Smooth muscle cell (in vitro differentiated cells): ENCODE measurements at regions not wholly inside any gene's neighbourhood (a gene's known extent, or its start where the extent isn't known, plus 50 kb on each side); places are given as distances from the start of the nearest gene placed in this dataset.

Experiments
- DNase-seq: peaks from one replicate; lab custom pipeline; 2025; ENCODE audit not compliant: unreplicated experiment; lab: John Stamatoyannopoulos, UW
- H2AFZ ChIP-seq: fragments of 200-600 bp; sonication (generic); 2 replicates; pipeline ENCODE4 v1.6.0; 2016; ENCODE audit warnings: antibody characterized with exemption, low read depth, mild to moderate bottlenecking
- H3F3A ChIP-seq: fragments of 200-600 bp; sonication (generic); 2 replicates; pipeline ENCODE4 v1.6.0; 2017; ENCODE audit warnings: antibody characterized with exemption, low read depth
- H3K27ac ChIP-seq: fragments of 200-600 bp; sonication (generic); 2 replicates; pipeline ENCODE4 v1.5.1; 2016; ENCODE audit warnings: low read depth, mild to moderate bottlenecking
- H3K27me3 ChIP-seq: fragments of 200-600 bp; sonication (generic); 2 replicates; pipeline ENCODE4 v1.6.1; 2016; ENCODE audit warnings: low read depth, mild to moderate bottlenecking
- H3K36me3 ChIP-seq: fragments of 200-600 bp; sonication (generic); 2 replicates; pipeline ENCODE4 v1.5.1; 2016; ENCODE audit warnings: low read depth
- H3K4me1 ChIP-seq: fragments of 200-600 bp; sonication (generic); 2 replicates; pipeline ENCODE4 v1.5.1; 2016; ENCODE audit warnings: low read depth
- H3K4me2 ChIP-seq: fragments of 200-600 bp; sonication (generic); 2 replicates; pipeline ENCODE4 v1.6.0; 2016; ENCODE audit warnings: mild to moderate bottlenecking
- H3K4me3 ChIP-seq: fragments of 200-600 bp; sonication (generic); 2 replicates; pipeline ENCODE4 v1.5.1; 2016; ENCODE audit warnings: mild to moderate bottlenecking
- H3K79me2 ChIP-seq: fragments of 200-600 bp; sonication (generic); 2 replicates; pipeline ENCODE4 v1.6.0; 2016; ENCODE audit warnings: low read depth, mild to moderate bottlenecking
- H3K9ac ChIP-seq: fragments of 200-600 bp; sonication (generic); 2 replicates; pipeline ENCODE4 v1.6.0; 2016; ENCODE audit warnings: low read depth
- H3K9me3 ChIP-seq: fragments of 200-600 bp; sonication (generic); replicated peaks from 2 replicates; pipeline ENCODE4 v1.5.1; 2016; ENCODE audit warnings: low read depth
- H4K20me1 ChIP-seq: fragments of 200-600 bp; sonication (generic); 2 replicates; pipeline ENCODE4 v1.6.0; 2016; ENCODE audit warnings: low read depth
- WGBS: methylation state at CpG from one replicate; pipeline ENCODE4 v1.1.7; 2016; ENCODE audit warnings: low lambda C conversion rate; 5-methylcytosine and 5-hydroxymethylcytosine counted together
- TF ChIP-seq, protein P1 (sequence below): fragments of 200-600 bp; sonication (generic); IDR thresholded peaks from 2 replicates; pipeline ENCODE4 v1.5.1; 2017; ENCODE audit warnings: borderline replicate concordance, mild to moderate bottlenecking, antibody characterized with exemption; ENCODE audit not compliant: insufficient read depth, poor library complexity, severe bottlenecking

DNA sequence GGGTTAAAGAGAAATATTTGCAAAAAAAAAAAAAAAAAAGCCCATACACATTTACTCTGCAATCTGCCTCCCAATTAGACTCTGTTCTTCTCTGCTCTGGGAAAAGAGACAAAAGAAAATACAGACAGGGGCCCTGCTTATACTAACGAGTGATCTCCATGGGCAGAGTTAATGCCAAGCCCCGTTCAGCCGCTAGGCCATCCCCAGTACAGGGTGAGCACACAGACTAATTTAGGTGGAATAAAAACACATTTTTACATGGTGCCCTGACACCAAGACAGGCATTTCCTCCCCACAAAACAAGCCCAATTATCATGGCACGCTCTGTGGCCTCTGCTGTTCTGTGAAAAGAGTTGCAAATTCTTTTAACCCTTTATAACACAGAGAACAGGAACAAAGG lies 356.3 kb upstream of the C16orf82 start:
- Histone ChIP-seq H3K27ac (no peak overlapping the region), H3K9ac (no peak overlapping the region), H3K36me3 (no peaks in the 10 kb centered on the region), H2AFZ (no peak overlapping the region), H3K4me1 (peaks cover 13% of the 10 kb centered on the region), H3K27me3 (no peaks in the 10 kb centered on the region), H3K4me3 (no peak overlapping the region), H3K79me2 (no peaks in the 10 kb centered on the region), H3K4me2 (no peak overlapping the region), H4K20me1 (no peaks in the 10 kb centered on the region), H3F3A (no peaks in the 10 kb centered on the region), H3K9me3 (no peaks in the 10 kb centered on the region)
- TF ChIP-seq, protein P1, sequence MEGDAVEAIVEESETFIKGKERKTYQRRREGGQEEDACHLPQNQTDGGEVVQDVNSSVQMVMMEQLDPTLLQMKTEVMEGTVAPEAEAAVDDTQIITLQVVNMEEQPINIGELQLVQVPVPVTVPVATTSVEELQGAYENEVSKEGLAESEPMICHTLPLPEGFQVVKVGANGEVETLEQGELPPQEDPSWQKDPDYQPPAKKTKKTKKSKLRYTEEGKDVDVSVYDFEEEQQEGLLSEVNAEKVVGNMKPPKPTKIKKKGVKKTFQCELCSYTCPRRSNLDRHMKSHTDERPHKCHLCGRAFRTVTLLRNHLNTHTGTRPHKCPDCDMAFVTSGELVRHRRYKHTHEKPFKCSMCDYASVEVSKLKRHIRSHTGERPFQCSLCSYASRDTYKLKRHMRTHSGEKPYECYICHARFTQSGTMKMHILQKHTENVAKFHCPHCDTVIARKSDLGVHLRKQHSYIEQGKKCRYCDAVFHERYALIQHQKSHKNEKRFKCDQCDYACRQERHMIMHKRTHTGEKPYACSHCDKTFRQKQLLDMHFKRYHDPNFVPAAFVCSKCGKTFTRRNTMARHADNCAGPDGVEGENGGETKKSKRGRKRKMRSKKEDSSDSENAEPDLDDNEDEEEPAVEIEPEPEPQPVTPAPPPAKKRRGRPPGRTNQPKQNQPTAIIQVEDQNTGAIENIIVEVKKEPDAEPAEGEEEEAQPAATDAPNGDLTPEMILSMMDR, result no peak
- DNase-seq, result no peak
- WGBS, result 57% methylated on average over 4 of the region's 4 CpGs

DNA sequence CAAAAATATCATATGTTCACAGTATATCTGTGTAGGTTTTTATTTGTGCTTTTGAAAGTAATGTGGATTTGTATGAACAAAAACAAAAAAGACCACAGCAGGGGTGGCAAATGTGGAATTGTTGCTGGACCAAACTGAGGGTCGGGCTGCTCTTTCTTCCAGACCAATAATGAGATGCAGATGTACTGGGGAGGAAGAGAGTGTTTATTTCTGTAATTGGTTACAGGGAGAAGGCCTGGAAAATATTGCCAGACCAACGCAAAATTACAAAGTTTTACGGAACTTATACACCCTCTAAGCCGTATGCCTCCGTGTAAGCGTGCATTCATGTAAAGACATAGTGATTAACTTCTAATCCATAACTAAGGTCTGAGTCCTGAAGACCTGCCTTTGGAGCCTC lies 353.9 kb upstream of the C16orf82 start:
- no peak overlapping the region for H3K4me2 ChIP-seq
- DNase-seq, result no peak
- H3K9me3 ChIP-seq, result no peaks in the 10 kb centered on the region
- no peaks in the 10 kb centered on the region for H3F3A ChIP-seq
- no peaks in the 10 kb centered on the region for H3K36me3 ChIP-seq
- TF ChIP-seq, protein P1, result no peak
- no peak overlapping the region for H2AFZ ChIP-seq
- H4K20me1 ChIP-seq, result no peaks in the 10 kb centered on the region
- H3K79me2 ChIP-seq, result no peaks in the 10 kb centered on the region
- 33% methylated on average over 6 of the region's 6 CpGs for WGBS
- peaks cover 13% of the 10 kb centered on the region for H3K4me1 ChIP-seq
- no peak overlapping the region for H3K9ac ChIP-seq
- no peak overlapping the region for H3K27ac ChIP-seq
- H3K27me3 ChIP-seq, result no peaks in the 10 kb centered on the region
- no peak overlapping the region for H3K4me3 ChIP-seq

DNA sequence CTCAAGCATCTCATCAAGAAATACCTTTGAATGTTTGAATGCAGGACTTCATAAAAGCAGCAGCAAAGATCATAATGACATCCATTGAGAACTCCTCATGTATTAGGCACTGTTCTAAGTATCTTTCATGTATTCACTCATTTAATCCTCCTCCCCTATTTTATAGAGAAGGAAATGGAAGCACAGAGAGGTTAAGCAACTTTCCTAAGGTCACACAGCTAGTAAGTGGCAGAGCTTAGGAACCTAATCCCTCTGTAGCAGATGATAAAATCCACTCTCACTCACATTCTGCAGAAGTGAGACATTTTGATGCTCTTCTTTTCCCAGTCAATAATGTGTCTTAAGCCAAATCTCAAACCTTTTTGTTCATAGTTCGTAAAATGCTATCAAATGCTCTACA lies 350.8 kb upstream of the C16orf82 start:
- H2AFZ ChIP-seq, result no peak overlapping the region
- no peaks in the 10 kb centered on the region for H3K9me3 ChIP-seq
- TF ChIP-seq, protein P1, result no peak
- peaks cover 13% of the 10 kb centered on the region for H3K4me1 ChIP-seq
- H3K4me2 ChIP-seq, result no peak overlapping the region
- no peaks in the 10 kb centered on the region for H3K79me2 ChIP-seq
- no peak overlapping the region for H3K4me3 ChIP-seq
- H3F3A ChIP-seq, result no peaks in the 10 kb centered on the region
- H3K27ac ChIP-seq, result no peak overlapping the region
- no peak for DNase-seq
- H3K36me3 ChIP-seq, result no peaks in the 10 kb centered on the region
- H3K9ac ChIP-seq, result no peak overlapping the region
- no peaks in the 10 kb centered on the region for H4K20me1 ChIP-seq
- WGBS, result 91% methylated on average over 1 of the region's 1 CpG
- no peaks in the 10 kb centered on the region for H3K27me3 ChIP-seq

GRCh38 chr16:26717826-26718225 lies 348.9 kb upstream of the C16orf82 start:
- Histone ChIP-seq H2AFZ (no peak overlapping the region), H3K36me3 (no peaks in the 10 kb centered on the region), H3F3A (no peaks in the 10 kb centered on the region), H3K27ac (no peak overlapping the region), H3K9ac (no peak overlapping the region), H3K4me3 (no peak overlapping the region), H3K9me3 (no peaks in the 10 kb centered on the region), H3K4me2 (no peak overlapping the region), H4K20me1 (no peaks in the 10 kb centered on the region), H3K27me3 (no peaks in the 10 kb centered on the region), H3K4me1 (peaks cover 13% of the 10 kb centered on the region), H3K79me2 (no peaks in the 10 kb centered on the region)
- no peak for DNase-seq
- 75% methylated on average over 5 of the region's 5 CpGs for WGBS
- TF ChIP-seq, protein P1, result no peak
